ENCODE measurements at regions not wholly inside any gene's neighbourhood (a gene's known extent, or its start where the extent isn't known, plus 50 kb on each side); places are given as distances from the start of the nearest gene placed in this dataset.
A peak's percentile ranks its signal among the peaks of the same experiment; 100 is the strongest.

GRCh38 chr11:29312812-29313211 is 704.0 kb downstream of the KCNA4 start:
- Mint-ChIP-seq H3K27ac (ENCODE audit: unreplicated experiment) (no peak overlapping the region), H3K27me3 (ENCODE audit: low read depth) (no peaks in the 10 kb centered on the region), H3K36me3 (ENCODE audit: low read depth) (no peaks in the 10 kb centered on the region), H3K9me3 (ENCODE audit: low read depth) (peaks cover 3% of the 10 kb centered on the region), H3K4me1 (ENCODE audit: low read depth) (peaks cover 27% of the 10 kb centered on the region), H3K4me3 (ENCODE audit: unreplicated experiment) (no peak overlapping the region)
- TF ChIP-seq, protein P1, sequence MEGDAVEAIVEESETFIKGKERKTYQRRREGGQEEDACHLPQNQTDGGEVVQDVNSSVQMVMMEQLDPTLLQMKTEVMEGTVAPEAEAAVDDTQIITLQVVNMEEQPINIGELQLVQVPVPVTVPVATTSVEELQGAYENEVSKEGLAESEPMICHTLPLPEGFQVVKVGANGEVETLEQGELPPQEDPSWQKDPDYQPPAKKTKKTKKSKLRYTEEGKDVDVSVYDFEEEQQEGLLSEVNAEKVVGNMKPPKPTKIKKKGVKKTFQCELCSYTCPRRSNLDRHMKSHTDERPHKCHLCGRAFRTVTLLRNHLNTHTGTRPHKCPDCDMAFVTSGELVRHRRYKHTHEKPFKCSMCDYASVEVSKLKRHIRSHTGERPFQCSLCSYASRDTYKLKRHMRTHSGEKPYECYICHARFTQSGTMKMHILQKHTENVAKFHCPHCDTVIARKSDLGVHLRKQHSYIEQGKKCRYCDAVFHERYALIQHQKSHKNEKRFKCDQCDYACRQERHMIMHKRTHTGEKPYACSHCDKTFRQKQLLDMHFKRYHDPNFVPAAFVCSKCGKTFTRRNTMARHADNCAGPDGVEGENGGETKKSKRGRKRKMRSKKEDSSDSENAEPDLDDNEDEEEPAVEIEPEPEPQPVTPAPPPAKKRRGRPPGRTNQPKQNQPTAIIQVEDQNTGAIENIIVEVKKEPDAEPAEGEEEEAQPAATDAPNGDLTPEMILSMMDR (IDR thresholded peaks at IDR 0.05): no peak
- DNase-seq (ENCODE audit: low spot score): no peak

- DNase-seq (ENCODE audit: low spot score): no peak
- Mint-ChIP-seq H3K27me3 (ENCODE audit: low read depth) (no peaks in the 10 kb centered on the region), H3K9me3 (ENCODE audit: low read depth) (peaks cover 3% of the 10 kb centered on the region), H3K36me3 (ENCODE audit: low read depth) (no peaks in the 10 kb centered on the region), H3K4me3 (ENCODE audit: unreplicated experiment) (no peak overlapping the region), H3K4me1 (ENCODE audit: low read depth) (peaks cover 25% of the 10 kb centered on the region), H3K27ac (ENCODE audit: unreplicated experiment) (no peak overlapping the region)
- TF ChIP-seq, protein P1 (IDR thresholded peaks at IDR 0.05): no peak
Observed at GRCh38 chr11:29310725-29311342, 706.0 kb downstream of the KCNA4 start.

GRCh38 chr11:29309992-29310391 is 706.8 kb downstream of the KCNA4 start:
- peaks cover 3% of the 10 kb centered on the region for H3K9me3 Mint-ChIP-seq (ENCODE audit: low read depth)
- DNase-seq (ENCODE audit: low spot score): no peak
- peaks cover 26% of the 10 kb centered on the region for H3K4me1 Mint-ChIP-seq (ENCODE audit: low read depth)
- H3K27ac Mint-ChIP-seq (ENCODE audit: unreplicated experiment): peak overlapping the region; percentile 3
- no peaks in the 10 kb centered on the region for H3K36me3 Mint-ChIP-seq (ENCODE audit: low read depth)
- H3K27me3 Mint-ChIP-seq (ENCODE audit: low read depth): no peaks in the 10 kb centered on the region
- TF ChIP-seq, protein P1 (IDR thresholded peaks at IDR 0.05): no peak
- H3K4me3 Mint-ChIP-seq (ENCODE audit: unreplicated experiment): no peak overlapping the region

GRCh38 chr11:29306527-29306926 is 710.3 kb downstream of the KCNA4 start:
- Mint-ChIP-seq H3K9me3 (ENCODE audit: low read depth) (no peaks in the 10 kb centered on the region), H3K36me3 (ENCODE audit: low read depth) (no peaks in the 10 kb centered on the region), H3K27ac (ENCODE audit: unreplicated experiment) (peak overlapping the region; percentile 5), H3K27me3 (ENCODE audit: low read depth) (no peaks in the 10 kb centered on the region), H3K4me1 (ENCODE audit: low read depth) (peaks cover 26% of the 10 kb centered on the region), H3K4me3 (ENCODE audit: unreplicated experiment) (no peak overlapping the region)
- TF ChIP-seq, protein P1 (IDR thresholded peaks at IDR 0.05): no peak
- DNase-seq (ENCODE audit: low spot score): no peak

DNA sequence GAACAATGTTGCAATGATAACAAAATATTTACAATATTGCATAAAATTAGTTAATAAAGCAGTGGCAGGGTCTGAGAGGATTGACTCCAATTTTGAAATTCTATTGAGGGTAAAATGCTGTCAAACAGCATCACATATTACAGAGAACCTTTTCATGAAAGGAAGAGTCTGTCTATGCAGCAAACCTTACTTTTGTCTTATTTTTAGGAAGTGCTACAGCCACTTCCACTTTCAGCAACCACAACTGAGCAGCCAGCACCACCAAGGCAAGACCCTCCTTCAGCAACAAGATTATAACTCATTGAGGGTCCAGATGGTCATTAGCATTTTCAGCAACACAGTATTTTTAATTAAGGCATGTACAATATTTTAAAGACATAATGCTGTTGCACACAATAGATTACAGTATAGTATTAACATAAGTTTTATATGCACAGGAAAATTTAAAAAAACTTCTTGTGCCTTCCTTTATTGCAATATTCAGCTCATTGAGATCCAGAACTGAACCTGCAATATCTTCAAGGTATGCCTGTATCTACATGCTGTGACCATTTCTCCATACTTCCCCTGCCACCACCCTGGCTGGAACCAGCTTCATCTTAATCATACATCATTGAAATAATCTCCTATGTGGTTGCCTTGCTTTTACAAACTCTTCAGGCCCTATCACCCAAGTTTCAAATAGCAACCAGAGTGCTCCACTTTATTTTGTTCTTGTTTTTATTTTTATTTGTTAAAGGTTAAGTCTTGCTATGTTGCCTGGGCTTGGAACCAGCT is 711.2 kb downstream of the KCNA4 start:
- H3K27ac Mint-ChIP-seq (ENCODE audit: unreplicated experiment): no peak overlapping the region
- TF ChIP-seq, protein P1 (IDR thresholded peaks at IDR 0.05): no peak
- H3K4me1 Mint-ChIP-seq (ENCODE audit: low read depth): peaks cover 31% of the 10 kb centered on the region
- H3K36me3 Mint-ChIP-seq (ENCODE audit: low read depth): no peaks in the 10 kb centered on the region
- no peaks in the 10 kb centered on the region for H3K9me3 Mint-ChIP-seq (ENCODE audit: low read depth)
- no peak for DNase-seq (ENCODE audit: low spot score)
- H3K4me3 Mint-ChIP-seq (ENCODE audit: unreplicated experiment): no peak overlapping the region
- no peaks in the 10 kb centered on the region for H3K27me3 Mint-ChIP-seq (ENCODE audit: low read depth)

Measured in chondrocyte (in vitro differentiated cells).